Heart left ventricle (tissue), 16 donors: ENCODE measurements at regions not wholly inside any gene's neighbourhood (a gene's known extent, or its start where the extent isn't known, plus 50 kb on each side); places are given as distances from the start of the nearest gene placed in this dataset.
A peak's percentile ranks its signal among the peaks of the same experiment; 100 is the strongest.

Source experiments
- ATAC-seq, 4 donors: fragments of 200-7000 bp; cut with Tn5 transposase; one replicate each; pipeline ENCODE4 v1.9.1; 2020 to 2022; ENCODE audit warnings: moderate library complexity in 4 of 4, mild to moderate bottlenecking in 3 of 4, moderate number of reproducible peaks in 1 of 4
- DNase-seq, 5 donors: peaks; one replicate each; pipeline ENCODE4 v3.0.0-alpha.2; 2020
- H3K27ac ChIP-seq, 12 donors: fragments of 200-600 bp; sonication (generic) in 4 of 12; one replicate each; pipeline versions ENCODE4 v1.5.0 to v1.8.0; 2016 to 2022; ENCODE audit warnings: mild to moderate bottlenecking in 2 of 12
- H3K27me3 ChIP-seq, 9 donors: fragments of 200-600 bp; sonication (generic) in 2 of 9; one replicate each; pipeline versions ENCODE4 v1.5.1 to v1.8.0; 2016 to 2022; ENCODE audit warnings: mild to moderate bottlenecking in 3 of 9
- H3K36me3 ChIP-seq, 9 donors: fragments of 200-600 bp; sonication (generic) in 2 of 9; one replicate each; pipeline versions ENCODE4 v1.5.0 to v1.8.0; 2018 to 2022; ENCODE audit warnings: mild to moderate bottlenecking in 2 of 9
- H3K4me1 ChIP-seq, 12 donors: fragments of 200-600 bp; sonication (generic) in 4 of 12; one replicate each; pipeline versions ENCODE4 v1.5.0 to v1.8.0; 2016 to 2022; ENCODE audit warnings: mild to moderate bottlenecking in 3 of 12
- H3K4me3 ChIP-seq, 12 donors: fragments of 200-600 bp; sonication (generic) in 4 of 12; one replicate each; pipeline versions ENCODE4 v1.5.0 to v1.8.0; 2017 to 2022; ENCODE audit warnings: mild to moderate bottlenecking in 9 of 12, moderate library complexity in 4 of 12
- H3K9me3 ChIP-seq, 12 donors: fragments of 200-600 bp; sonication (generic) in 4 of 12; one replicate each; pipeline versions ENCODE4 v1.5.0 to v1.8.0; 2016 to 2022; ENCODE audit warnings: mild to moderate bottlenecking in 1 of 12
- POLR2A ChIP-seq, 2 donors: fragments of 450-650 bp; IDR thresholded peaks; one replicate each; pipeline ENCODE4 v1.6.1; 2017; ENCODE audit warnings: antibody characterized with exemption in 2 of 2, mild to moderate bottlenecking in 2 of 2, moderate library complexity in 2 of 2
- WGBS, 4 donors: extraction: QIAGEN DNeasy Blood & Tissue Kit in 2 of 4; methylation state at CpG; one replicate each; pipeline versions ENCODE4 v1.1.5 to v1.1.7; 2013 to 2018; 5-methylcytosine and 5-hydroxymethylcytosine counted together
- intact Hi-C, 10 donors: fragments of 100-400 bp; cut with DNase I; formaldehyde crosslinking; loops; one replicate each; pipeline versions ENCODE4 v1.11.1 to v1.14.2; 2022
- TF ChIP-seq, protein P1 (sequence below), 12 donors: fragments of 200-600 bp; sonication (generic) in 4 of 12; IDR thresholded peaks; one replicate each; pipeline versions ENCODE4 v1.5.0 to v1.8.0; 2018 to 2022; ENCODE audit warnings: antibody characterized with exemption in 12 of 12, mild to moderate bottlenecking in 5 of 12
- donor health status: ischemic (EF 13 %, LVEDD 7.1; RV severe dilation, severe dysfunction).
- donor health status: healthy with polysubstance abuse.
- donor health status: DM: no; HTN: yes; CAD: no.
- donor health status: DM: no; HTN: no; CAD: no.
- donor health status: ischemic (EF 25% LVEDD 6.9; RV normal size, moderate dysfunction).
- donor health status: ischemic (EF 25% LVEDD 5.7; RV mildly dilated, moderate dysfunction).
- donor health status: healthy.
- donor health status: DM: yes; HTN: yes; CAD: no.
- donor health status: ischemic (EF 35%, LVEDD 5.7; RV mildly dilated, moderate dysfunction).
- donor health status: nonischemic (EF 11% LVEDD 7.7; RV severe dilation, severe dysfunction).
- donor health status: DM: yes; HTN: yes; CAD: no.
- donor health status: PGD.
- donor health status: ischemic (EF 29% LVEDD 5.4; RV normal size, mild dysfunction).
- donor health status: nonischemic (EF 23%, LVEDD 6.1; RV moderate dilation, normal function).

DNA sequence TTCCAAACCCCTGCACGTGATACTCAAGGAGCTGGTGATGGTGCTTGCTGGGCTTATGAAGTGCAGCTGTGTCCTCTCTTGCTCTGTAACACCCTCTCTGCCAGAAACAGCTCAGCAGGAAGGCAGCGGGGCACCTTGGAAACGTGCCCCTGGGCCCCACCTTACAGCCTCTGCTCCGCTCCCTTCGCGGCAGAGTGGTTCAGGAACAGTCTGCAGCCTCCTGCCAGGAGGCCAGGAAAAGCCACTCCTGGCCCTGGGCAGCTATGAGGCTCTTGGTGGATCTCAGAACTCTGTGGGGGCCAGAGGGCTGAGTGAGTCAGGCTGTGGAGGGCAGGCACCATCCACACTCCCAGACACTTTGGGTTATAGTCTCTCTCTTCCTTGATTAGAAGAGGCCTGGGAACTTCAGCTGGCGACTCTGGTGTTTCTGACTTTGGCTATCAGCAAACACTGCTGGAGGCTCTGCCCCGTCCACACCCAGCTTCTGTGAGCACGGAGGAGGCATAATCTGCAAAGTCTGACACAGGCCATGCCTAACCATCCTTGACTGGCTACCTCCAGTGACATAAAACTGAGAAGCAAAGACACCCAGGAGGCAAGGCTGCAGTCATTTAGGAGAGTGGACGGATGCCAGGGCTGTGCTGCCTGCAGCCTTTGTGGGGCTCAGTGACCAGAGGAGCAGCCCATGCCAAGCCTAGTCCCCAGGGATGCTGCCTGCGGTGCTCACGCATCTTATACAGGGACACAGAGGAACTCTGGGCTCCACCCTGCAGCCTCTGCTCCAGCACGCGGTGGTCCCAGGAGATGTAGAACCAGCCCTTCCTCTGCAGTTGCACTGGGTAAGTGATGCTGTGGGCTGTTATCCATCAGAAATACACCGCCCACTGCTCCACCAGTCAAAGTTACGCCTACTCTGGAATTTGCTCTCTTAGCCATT, 65.3 kb downstream of the METRNL start:
- peak in 1 of 5 donors; percentile 62 for DNase-seq
- Histone ChIP-seq H3K36me3 (no peaks in the 10 kb centered on the region), H3K27ac (no peak overlapping the region), H3K4me3 (no peak overlapping the region), H3K9me3 (peaks cover 0 to 9% (median 0%) of the 10 kb centered on the region in 12 donors), H3K27me3 (no peaks in the 10 kb centered on the region), H3K4me1 (peaks cover 0 to 11% (median 5%) of the 10 kb centered on the region in 12 donors)
- TF ChIP-seq POLR2A (IDR thresholded peaks at IDR 0.05), result no peak
- TF ChIP-seq, protein P1, sequence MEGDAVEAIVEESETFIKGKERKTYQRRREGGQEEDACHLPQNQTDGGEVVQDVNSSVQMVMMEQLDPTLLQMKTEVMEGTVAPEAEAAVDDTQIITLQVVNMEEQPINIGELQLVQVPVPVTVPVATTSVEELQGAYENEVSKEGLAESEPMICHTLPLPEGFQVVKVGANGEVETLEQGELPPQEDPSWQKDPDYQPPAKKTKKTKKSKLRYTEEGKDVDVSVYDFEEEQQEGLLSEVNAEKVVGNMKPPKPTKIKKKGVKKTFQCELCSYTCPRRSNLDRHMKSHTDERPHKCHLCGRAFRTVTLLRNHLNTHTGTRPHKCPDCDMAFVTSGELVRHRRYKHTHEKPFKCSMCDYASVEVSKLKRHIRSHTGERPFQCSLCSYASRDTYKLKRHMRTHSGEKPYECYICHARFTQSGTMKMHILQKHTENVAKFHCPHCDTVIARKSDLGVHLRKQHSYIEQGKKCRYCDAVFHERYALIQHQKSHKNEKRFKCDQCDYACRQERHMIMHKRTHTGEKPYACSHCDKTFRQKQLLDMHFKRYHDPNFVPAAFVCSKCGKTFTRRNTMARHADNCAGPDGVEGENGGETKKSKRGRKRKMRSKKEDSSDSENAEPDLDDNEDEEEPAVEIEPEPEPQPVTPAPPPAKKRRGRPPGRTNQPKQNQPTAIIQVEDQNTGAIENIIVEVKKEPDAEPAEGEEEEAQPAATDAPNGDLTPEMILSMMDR (IDR thresholded peaks at IDR 0.05), result no peak
- WGBS, 4 donors, result 48 to 64% (median 56%) methylated on average over 16 of the region's 16 CpGs
- peak; percentile 30 to 67 (median 59) for ATAC-seq
- intact Hi-C loops, result no loop called here

DNA sequence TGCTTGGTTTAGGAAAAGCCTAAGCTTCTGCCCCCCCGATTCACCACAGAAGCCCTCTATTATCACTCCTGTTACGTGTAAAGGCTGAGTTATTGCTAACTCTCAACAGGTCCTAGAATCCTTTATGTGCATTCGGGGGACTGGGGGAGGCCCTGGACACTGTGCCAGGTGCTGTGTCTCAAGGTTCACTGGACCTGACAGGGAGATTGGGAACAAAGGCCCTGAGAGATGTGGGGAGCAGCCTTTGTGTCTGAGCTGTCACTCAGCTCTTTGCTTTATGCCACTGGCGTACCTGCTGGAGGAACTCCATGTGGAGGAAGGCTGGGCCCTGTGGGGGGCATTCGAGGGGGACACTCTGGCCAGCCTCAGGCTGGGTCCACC, 65.9 kb downstream of the METRNL start:
- no peak for ATAC-seq
- Histone ChIP-seq H3K27ac (no peak overlapping the region), H3K9me3 (peaks cover 0 to 9% (median 0%) of the 10 kb centered on the region in 12 donors), H3K4me1 (peaks cover 0 to 11% (median 5%) of the 10 kb centered on the region in 12 donors), H3K4me3 (no peak overlapping the region), H3K36me3 (no peaks in the 10 kb centered on the region), H3K27me3 (no peaks in the 10 kb centered on the region)
- intact Hi-C loops, result no loop called here
- 53 to 84% (median 64%) methylated on average over 5 of the region's 5 CpGs for WGBS, 4 donors
- no peak for DNase-seq
- TF ChIP-seq, protein P1 (IDR thresholded peaks at IDR 0.05), result no peak

DNA sequence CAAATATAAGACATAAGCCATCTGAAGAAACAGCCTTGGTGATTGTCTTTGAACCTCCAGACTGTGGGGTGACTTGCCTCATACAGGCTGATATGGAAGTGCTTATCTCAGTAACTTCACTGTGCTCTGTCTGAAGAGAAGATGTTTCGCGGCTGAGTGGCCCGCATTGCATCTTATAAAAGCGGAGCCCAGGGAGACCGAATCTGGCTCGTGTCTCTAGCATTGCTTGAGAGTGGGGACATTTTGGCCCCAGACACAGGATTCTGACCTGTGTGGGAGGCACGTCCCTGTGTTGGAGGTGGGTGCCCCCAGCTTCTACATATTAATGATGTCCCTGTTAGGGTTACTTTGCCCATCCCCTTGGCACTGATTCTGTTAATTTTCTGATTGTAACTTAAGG, 66.4 kb downstream of the METRNL start:
- intact Hi-C loops, result no loop called here
- Histone ChIP-seq H3K4me1 (peaks cover 0 to 11% (median 5%) of the 10 kb centered on the region in 12 donors), H3K9me3 (peaks cover 0 to 9% (median 0%) of the 10 kb centered on the region in 12 donors), H3K4me3 (no peak overlapping the region), H3K27me3 (no peaks in the 10 kb centered on the region), H3K36me3 (no peaks in the 10 kb centered on the region), H3K27ac (no peak overlapping the region)
- TF ChIP-seq, protein P1 (IDR thresholded peaks at IDR 0.05), result no peak
- TF ChIP-seq POLR2A (IDR thresholded peaks at IDR 0.05), result no peak
- 82 to 84% (median 83%) methylated on average over 7 of the region's 7 CpGs for WGBS, 4 donors
- no peak for ATAC-seq
- DNase-seq, result no peak

DNA sequence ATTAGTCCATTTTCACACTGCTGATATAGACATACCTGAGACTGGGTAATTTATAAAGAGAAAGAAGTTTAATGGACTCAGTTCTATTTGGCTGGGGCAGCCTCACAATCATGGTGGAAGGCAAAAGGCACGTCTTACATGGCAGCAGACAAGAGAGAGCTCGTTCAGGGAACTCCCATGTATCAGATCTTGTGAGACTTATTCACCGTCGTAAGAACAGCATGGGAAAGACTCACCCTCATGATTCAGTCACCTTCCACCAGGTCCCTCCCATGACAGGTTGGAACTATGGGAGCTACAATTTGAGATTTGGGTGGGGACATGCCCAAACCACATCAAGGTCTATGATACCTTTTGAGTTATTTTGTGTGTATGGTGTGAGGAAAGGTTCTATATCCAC, 66.9 kb downstream of the METRNL start:
- DNase-seq (no peak), ATAC-seq (no peak)
- H3K36me3 ChIP-seq, result no peaks in the 10 kb centered on the region
- H3K4me3 ChIP-seq, result no peak overlapping the region
- no peaks in the 10 kb centered on the region for H3K27me3 ChIP-seq
- no peak for TF ChIP-seq POLR2A (IDR thresholded peaks at IDR 0.05)
- TF ChIP-seq, protein P1 (IDR thresholded peaks at IDR 0.05), result no peak
- WGBS, 4 donors, result 80 to 87% (median 82%) methylated on average over 4 of the region's 4 CpGs
- intact Hi-C loops, result no loop called here
- peaks cover 0 to 11% (median 5%) of the 10 kb centered on the region in 12 donors for H3K4me1 ChIP-seq
- no peak overlapping the region for H3K27ac ChIP-seq
- peaks cover 0 to 9% (median 0%) of the 10 kb centered on the region in 12 donors for H3K9me3 ChIP-seq
